ENCODE measurements at regions not wholly inside any gene's neighbourhood (a gene's known extent, or its start where the extent isn't known, plus 50 kb on each side); places are given as distances from the start of the nearest gene placed in this dataset.

GRCh38 chr13:110046811-110047210, 260.1 kb downstream of the COL4A1 start:
- TF ChIP-seq ARNTL (CRISPR knock-in tag; IDR thresholded peaks at IDR 0.05; ENCODE audit: borderline replicate concordance, low read depth): no peak
- TF ChIP-seq ZFP3 (CRISPR knock-in tag; IDR thresholded peaks at IDR 0.05): no peak
- no peak for TF ChIP-seq ZNF70 (CRISPR knock-in tag; IDR thresholded peaks at IDR 0.05)
- no peak for TF ChIP-seq SNAI2 (CRISPR knock-in tag; IDR thresholded peaks at IDR 0.05)
- no peak for TF ChIP-seq CREB5 (CRISPR knock-in tag; IDR thresholded peaks at IDR 0.05; ENCODE audit: low read depth)
- no peak for TF ChIP-seq PATZ1 (CRISPR knock-in tag; IDR thresholded peaks at IDR 0.05; ENCODE audit: borderline replicate concordance)
- no peak for TF ChIP-seq POU6F1 (CRISPR knock-in tag; IDR thresholded peaks at IDR 0.05; ENCODE audit: borderline replicate concordance, low read depth)
- TF ChIP-seq TOX (CRISPR knock-in tag; IDR thresholded peaks at IDR 0.05; ENCODE audit: borderline replicate concordance): no peak
- TF ChIP-seq RARB (CRISPR knock-in tag; IDR thresholded peaks at IDR 0.05): no peak
- no peak for TF ChIP-seq TCF4 (CRISPR knock-in tag; IDR thresholded peaks at IDR 0.05; ENCODE audit: borderline replicate concordance)
- TF ChIP-seq PPARA (CRISPR knock-in tag; IDR thresholded peaks at IDR 0.05; ENCODE audit: borderline replicate concordance): no peak
- TF ChIP-seq ZFP30 (CRISPR knock-in tag; IDR thresholded peaks at IDR 0.05): no peak
- no peak for TF ChIP-seq TSHZ2 (CRISPR knock-in tag; IDR thresholded peaks at IDR 0.05)
